Muscle of arm (tissue), 1 donor: ENCODE measurements at regions not wholly inside any gene's neighbourhood (a gene's known extent, or its start where the extent isn't known, plus 50 kb on each side); places are given as distances from the start of the nearest gene placed in this dataset.
A peak's percentile ranks its signal among the peaks of the same experiment; 100 is the strongest.

Source experiments
- DNase-seq: peaks from one replicate; pipeline ENCODE4 v3.0.0-alpha.2; 2013

- no peak for DNase-seq
Measured at GRCh38 chr2:8517850-8518498, 163.9 kb upstream of the ID2 start.

GRCh38 chr2:8518979-8519668 is 162.7 kb upstream of the ID2 start:
- DNase-seq, result no peak

DNA sequence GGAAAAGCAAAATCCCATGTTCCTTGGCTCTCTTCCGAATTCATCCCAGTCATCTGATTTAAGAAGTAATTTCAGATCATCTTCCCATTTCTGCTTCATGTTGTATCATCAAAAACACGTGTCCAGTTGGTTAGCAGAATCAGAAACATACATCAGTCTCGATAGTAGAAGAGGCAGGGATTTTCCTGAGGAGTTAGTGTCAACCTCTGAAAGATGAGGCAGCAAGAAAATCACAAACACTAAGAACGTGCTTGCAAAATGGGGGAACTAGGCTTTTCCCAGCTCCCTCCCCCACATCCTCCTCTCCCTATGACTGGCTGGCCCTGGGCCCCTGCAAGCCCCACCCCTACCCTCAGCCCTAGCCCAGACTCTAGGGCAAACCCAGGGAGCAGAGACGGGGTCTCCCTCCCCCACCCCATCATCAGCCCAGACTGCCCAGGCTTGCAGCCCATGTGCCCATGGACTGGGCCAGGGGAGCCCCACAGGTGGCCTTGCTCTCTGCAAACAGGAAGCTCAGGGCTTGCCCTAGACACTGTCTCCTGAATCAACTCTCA is 161.0 kb upstream of the ID2 start:
- DNase-seq, result no peak

- DNase-seq, result no peak
Measured at GRCh38 chr2:8522687-8523086, 159.2 kb upstream of the ID2 start.

DNA sequence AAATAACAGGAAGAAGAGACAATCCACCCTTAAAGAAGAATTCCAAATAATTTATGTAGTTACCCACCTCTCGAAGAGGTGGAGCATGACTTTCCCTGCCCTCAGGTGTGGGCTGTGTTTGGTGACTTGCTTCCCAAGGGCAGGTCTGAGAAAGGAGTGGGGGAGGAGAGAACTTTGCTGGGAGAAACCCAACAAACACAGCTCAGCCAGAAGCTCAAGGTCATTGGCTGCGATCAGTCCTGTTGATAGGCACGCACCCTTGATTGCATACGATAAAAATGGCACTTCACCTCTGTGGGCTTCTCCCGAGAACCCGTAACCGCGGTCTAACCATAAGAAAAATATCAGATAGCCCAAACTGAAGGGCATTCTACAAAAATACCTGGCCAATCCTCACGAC is 157.5 kb upstream of the ID2 start:
- no peak for DNase-seq

- no peak for DNase-seq
Measured at GRCh38 chr2:8524823-8525222, 157.0 kb upstream of the ID2 start.

DNA sequence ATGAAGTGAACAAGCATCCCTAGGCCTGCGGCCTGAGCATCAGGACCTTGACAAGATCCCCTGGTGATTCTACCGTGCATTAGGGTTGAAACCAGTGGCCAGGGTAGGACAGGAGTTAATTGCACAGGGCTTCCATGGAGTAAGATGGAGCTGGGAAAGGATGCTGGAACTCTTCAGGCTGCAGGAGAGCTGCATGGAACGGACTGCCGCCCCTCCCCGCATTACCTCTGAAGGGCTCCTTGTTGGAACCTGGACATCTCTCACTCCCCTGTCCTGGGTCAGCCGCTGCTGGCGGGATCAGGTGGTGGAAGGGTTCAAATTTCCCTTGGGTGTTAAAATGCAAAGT is 156.6 kb upstream of the ID2 start:
- no peak for DNase-seq

- peak; percentile 51 for DNase-seq
Measured at GRCh38 chr2:8525582-8526402, 156.1 kb upstream of the ID2 start.

DNA sequence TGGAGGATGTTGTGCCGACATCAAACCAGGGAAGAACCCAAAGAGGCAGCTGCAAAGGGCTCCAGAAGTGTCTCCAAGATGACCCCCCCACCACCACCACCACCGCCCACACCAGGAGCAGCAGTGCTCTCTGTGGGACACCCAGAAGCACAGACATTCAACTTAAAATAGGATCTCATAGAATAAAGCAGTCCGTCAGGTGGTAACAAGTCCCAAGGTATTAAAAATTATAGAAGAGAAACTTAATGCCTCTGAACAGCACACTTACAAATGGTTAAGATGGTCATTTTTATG is 155.5 kb upstream of the ID2 start:
- no peak for DNase-seq

DNA sequence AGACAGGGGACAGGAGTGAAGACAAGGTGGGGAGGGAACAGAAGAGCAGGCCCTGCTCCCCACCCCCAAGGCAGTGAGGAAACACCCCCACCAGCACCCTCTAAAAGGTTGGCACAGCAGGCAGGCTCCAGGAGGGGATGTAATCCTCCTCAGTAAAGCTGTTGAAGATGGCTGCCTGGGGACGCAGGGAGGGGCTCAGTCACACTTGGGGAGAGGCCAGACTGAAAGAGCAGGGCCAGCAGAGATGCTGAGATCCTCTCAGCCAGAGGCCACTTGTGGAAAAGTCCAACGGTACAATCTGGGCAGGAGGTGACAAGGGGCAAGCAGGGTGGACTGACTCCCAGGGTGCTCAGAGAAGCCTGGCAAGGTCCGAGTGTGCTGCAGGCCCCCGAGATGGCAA is 154.8 kb upstream of the ID2 start:
- DNase-seq, result no peak

- no peak for DNase-seq
Measured at GRCh38 chr2:8527676-8528075, 154.2 kb upstream of the ID2 start.

DNA sequence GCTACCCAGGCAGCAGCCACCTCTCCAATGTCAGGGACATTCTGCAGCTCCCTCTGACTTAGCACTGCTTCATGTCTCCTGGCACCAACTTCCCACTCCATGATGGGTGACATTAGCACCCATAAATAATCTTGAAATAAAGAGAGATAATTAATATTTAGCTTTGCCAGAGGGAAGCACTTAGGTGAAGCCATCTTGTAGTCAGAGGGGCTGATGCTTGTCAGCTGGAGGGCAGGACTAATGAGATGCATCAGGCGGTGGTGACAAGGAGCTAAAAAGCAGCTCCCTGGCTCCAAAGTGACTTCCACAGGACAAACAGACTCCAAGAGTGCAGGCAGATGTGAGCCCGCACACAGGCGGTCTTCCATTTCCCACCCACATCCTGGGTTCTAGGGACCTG is 153.0 kb upstream of the ID2 start:
- DNase-seq, result no peak

GRCh38 chr2:8529706-8530277 is 152.1 kb upstream of the ID2 start:
- no peak for DNase-seq

- no peak for DNase-seq
Measured at GRCh38 chr2:8531481-8531880, 150.4 kb upstream of the ID2 start.

DNA sequence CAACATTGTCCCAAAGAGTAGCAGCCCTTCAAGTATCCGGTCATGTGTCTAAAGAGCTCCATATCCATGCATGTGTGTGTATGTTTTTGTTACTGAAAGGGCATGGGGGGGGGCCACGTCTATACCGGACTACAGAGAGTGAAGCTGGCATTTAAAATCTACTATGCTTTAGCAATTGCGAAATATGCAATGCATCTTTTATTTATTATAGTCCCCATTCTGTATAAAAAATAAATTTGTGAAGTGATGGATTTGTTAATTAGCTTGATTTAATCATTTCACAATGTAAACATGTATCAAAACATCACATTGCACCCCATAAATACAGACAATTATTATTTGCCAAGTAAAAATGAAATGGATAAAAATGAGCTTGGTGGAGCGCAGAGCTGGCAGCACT is 149.4 kb upstream of the ID2 start:
- DNase-seq, result no peak

DNA sequence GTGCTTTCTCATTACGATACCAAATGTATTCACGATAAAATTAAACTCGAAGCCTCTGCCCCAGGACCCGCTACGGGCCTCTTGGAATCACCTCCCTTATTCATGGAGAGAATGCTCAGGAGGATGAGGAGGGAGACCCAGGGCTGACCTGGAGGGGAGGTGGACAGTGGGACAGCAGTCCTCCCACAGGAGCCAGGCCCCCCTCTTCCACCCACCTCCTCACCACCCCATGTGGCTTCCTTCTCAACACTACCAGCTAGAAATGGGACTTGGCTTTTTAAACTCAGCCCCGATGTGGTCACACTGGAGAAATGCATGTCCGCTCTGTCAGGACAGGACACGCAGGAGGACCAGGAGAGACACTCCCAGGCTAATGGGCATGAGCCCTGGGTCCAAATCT is 147.9 kb upstream of the ID2 start:
- no peak for DNase-seq

GRCh38 chr2:8534386-8534728 is 147.5 kb upstream of the ID2 start:
- DNase-seq, result no peak

DNA sequence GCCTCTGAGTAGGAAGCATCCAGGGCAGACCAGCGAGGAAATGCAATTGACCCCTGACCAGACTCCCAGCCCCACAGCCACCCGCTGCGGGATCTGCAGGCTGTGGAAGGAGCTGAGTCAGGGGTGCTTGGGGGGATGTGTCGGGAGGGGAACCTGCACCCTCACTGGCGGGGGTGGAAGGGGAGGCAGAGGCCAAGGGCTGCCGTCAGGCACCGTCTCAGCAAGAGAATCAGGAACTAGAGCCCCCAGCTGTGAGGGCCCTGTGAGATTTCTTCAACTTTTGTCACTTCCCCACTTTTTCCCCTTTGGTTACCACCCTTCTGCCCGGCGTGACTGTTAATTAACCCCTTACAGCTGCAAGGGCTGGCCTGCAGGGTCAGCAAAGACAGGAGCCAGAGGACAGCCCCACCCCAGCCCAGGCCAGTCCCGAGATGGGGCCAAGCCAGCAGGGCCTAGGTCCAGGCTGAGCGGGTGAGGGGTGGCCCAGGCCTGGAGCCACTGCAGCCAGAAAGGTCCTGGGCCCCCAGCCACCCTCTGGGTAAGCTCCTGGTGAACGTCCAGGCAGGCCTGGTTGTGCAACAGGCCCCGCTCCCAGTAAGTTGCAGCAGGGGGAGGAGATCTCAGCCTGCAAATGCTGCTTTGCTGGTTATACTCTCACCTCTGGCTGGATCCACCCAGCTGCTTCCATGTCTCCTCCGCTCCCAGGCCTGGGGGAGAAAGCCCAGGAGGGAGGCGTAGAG is 147.0 kb upstream of the ID2 start:
- DNase-seq, result no peak

- DNase-seq, result no peak
Measured at GRCh38 chr2:8535469-8535795, 146.4 kb upstream of the ID2 start.

DNA sequence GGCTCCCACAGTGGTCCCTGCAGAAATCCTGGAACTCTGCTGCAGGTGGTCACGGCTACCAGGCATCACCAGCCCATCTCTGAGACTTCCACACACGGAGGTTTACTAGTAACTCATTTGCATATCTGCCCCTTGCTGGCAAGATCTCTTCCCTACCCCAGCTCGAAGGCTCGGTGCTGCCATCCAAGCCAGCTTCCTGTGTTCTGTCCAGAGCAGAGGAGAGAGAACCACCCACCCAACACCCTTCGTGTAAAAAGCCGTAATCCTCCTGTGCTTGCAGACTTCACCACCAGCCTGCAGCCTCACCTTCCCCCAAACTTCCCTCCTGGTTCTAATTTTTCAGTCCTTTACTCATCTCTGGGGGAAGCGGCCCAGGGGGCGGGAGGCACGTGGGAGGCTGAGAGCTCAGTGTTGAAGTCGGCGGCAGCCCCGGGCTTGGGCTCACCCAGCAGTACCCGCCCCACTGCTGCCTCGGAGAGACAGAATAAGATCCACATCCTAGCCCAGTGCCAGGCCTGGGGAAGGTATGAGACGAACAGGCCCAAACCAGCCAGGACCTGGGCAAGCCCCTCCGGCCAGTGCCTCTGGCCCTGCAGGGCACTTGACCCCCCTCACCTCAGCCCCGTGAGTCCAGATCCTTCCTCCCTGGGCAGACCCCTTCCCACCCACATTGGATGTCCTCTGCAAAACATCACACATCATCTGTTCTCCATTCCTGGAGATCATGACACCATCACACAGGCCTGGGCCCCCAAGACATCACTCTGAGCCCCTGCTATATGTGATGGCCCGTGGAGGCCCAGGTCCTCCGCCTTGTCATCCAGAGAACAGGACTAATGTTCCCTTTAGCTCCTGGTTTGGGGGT is 145.8 kb upstream of the ID2 start:
- no peak for DNase-seq
